ENCODE measurements at regions not wholly inside any gene's neighbourhood (a gene's known extent, or its start where the extent isn't known, plus 50 kb on each side); places are given as distances from the start of the nearest gene placed in this dataset.
"Not testable (repeated sequence)": the region's sequence is repeated elsewhere in the genome, so short reads cannot be mapped to it uniquely, and the experiment has no call there.

GRCh38 chr7:131981069-131981468, 424.6 kb upstream of the PODXL start:
- not testable (repeated sequence) for TF ChIP-seq CTCF (IDR thresholded peaks at IDR 0.05); EZH2 (IDR thresholded peaks at IDR 0.05; ENCODE audit: borderline replicate concordance, insufficient read depth, low read depth, low read length, poor library complexity, severe bottlenecking)
